A673 (cell line): ENCODE measurements at regions not wholly inside any gene's neighbourhood (a gene's known extent, or its start where the extent isn't known, plus 50 kb on each side); places are given as distances from the start of the nearest gene placed in this dataset.

Experiments
- BruUV-seq: library from RNA; stranded (reverse); fragments of 400-500 nt; replicated peaks from 2 replicates; lab custom pipeline; 2021; lab: Mats Ljungman, UMichigan
- CTCF ChIA-PET: fragments of 300-600 bp; sonication (Branson Sonifier 250); formaldehyde crosslinking; loops from one replicate; lab custom pipeline; 2022; ENCODE audit warnings: antibody characterized with exemption; lab: Charles Lee
- POLR2A ChIA-PET: fragments of 300-600 bp; sonication (Branson Sonifier 250); formaldehyde crosslinking; loops from one replicate; lab custom pipeline; 2022; ENCODE audit warnings: antibody characterized with exemption; ENCODE audit not compliant: low non-redundant PET; lab: Charles Lee
- DNase-seq: peaks from one replicate; pipeline ENCODE4 v3.0.0-alpha.2; 2015; ENCODE audit warnings: low spot score
- H3K27ac ChIP-seq: fragments of 200-600 bp; sonication (generic); 2 replicates; pipeline ENCODE4 v1.5.1; 2016; ENCODE audit warnings: mixed run types, low read depth, mild to moderate bottlenecking, mixed read lengths, antibody characterized with exemption, low read length; ENCODE audit not compliant: poor library complexity, severe bottlenecking
- H3K27me3 ChIP-seq: fragments of 200-600 bp; sonication (generic); replicated peaks from 2 replicates; pipeline ENCODE4 v1.6.1; 2017; ENCODE audit warnings: mixed run types, low read depth, mild to moderate bottlenecking, mixed read lengths, antibody characterized with exemption, low read length; ENCODE audit not compliant: insufficient read depth, poor library complexity
- H3K36me3 ChIP-seq: fragments of 200-600 bp; sonication (generic); 2 replicates; pipeline ENCODE4 v1.6.1; 2016; ENCODE audit warnings: mixed run types, mild to moderate bottlenecking, mixed read lengths, antibody characterized with exemption, low read length; ENCODE audit not compliant: insufficient read depth, poor library complexity, severe bottlenecking
- H3K4me1 ChIP-seq: fragments of 200-600 bp; sonication (generic); 2 replicates; pipeline ENCODE4 v1.6.1; 2017; ENCODE audit warnings: mixed run types, mild to moderate bottlenecking, mixed read lengths, antibody characterized with exemption, low read length; ENCODE audit not compliant: insufficient read depth, poor library complexity, severe bottlenecking
- H3K4me3 ChIP-seq: fragments of 200-600 bp; sonication (generic); 2 replicates; pipeline ENCODE4 v1.5.1; 2016; ENCODE audit warnings: low read depth, mixed run types, mild to moderate bottlenecking, mixed read lengths, low read length; ENCODE audit not compliant: poor library complexity, severe bottlenecking
- H3K9me3 ChIP-seq: fragments of 200-600 bp; sonication (generic); 2 replicates; pipeline ENCODE4 v1.6.1; 2016; ENCODE audit warnings: mixed run types, low read depth, mild to moderate bottlenecking, mixed read lengths, antibody characterized with exemption, low read length; ENCODE audit not compliant: poor library complexity, severe bottlenecking
- CTCF ChIP-seq: fragments of 300-800, 200-600 bp; sonication (generic); conservative IDR thresholded peaks from 2 replicates; pipeline ENCODE4 v1.5.1; 2017; ENCODE audit warnings: low read depth, mild to moderate bottlenecking, antibody characterized with exemption, low read length, moderate library complexity, mixed read lengths
- EZH2 ChIP-seq: fragments of 200-600 bp; sonication (generic); IDR thresholded peaks from 2 replicates; pipeline ENCODE4 v1.6.1; 2017; ENCODE audit warnings: borderline replicate concordance, low read depth, mild to moderate bottlenecking, mixed read lengths, antibody characterized with exemption, low read length; ENCODE audit not compliant: poor library complexity, severe bottlenecking
- intact Hi-C: fragments of 100-400 bp; cut with micrococcal nuclease; formaldehyde crosslinking; loops from one replicate; pipeline ENCODE4 v1.10.0; 2022; ENCODE audit not compliant: unreplicated experiment

- peaks cover 11% of the 10 kb centered on the region for H3K36me3 ChIP-seq
- ChIA-PET CTCF (no interaction called here), POLR2A (no interaction called here)
- no peak for TF ChIP-seq CTCF
- TF ChIP-seq EZH2, result no peak
- H3K9me3 ChIP-seq, result peaks cover 16% of the 10 kb centered on the region
- BruUV-seq, result no TSS peak
- no peak overlapping the region for H3K27ac ChIP-seq
- peaks cover 9% of the 10 kb centered on the region for H3K4me1 ChIP-seq
- intact Hi-C loops, result no loop called here
- no peak for DNase-seq
- no peaks in the 10 kb centered on the region for H3K27me3 ChIP-seq
- H3K4me3 ChIP-seq, result no peak overlapping the region
These were observed 342.5 kb downstream of the SEC16B start for GRCh38 chr1:177627148-177627910.

GRCh38 chr1:177620636-177621190 lies 349.1 kb downstream of the SEC16B start:
- BruUV-seq, result no TSS peak
- no peaks in the 10 kb centered on the region for H3K4me1 ChIP-seq
- ChIA-PET CTCF (no interaction called here), POLR2A (no interaction called here)
- H3K4me3 ChIP-seq, result no peak overlapping the region
- DNase-seq, result no peak
- H3K27me3 ChIP-seq, result no peaks in the 10 kb centered on the region
- no peak overlapping the region for H3K27ac ChIP-seq
- intact Hi-C loops, result no loop called here
- no peak for TF ChIP-seq CTCF
- no peak for TF ChIP-seq EZH2
- no peaks in the 10 kb centered on the region for H3K36me3 ChIP-seq
- peaks cover 4% of the 10 kb centered on the region for H3K9me3 ChIP-seq

GRCh38 chr1:177615251-177615650 lies 354.6 kb downstream of the SEC16B start:
- Histone ChIP-seq H3K27me3 (no peaks in the 10 kb centered on the region), H3K36me3 (no peaks in the 10 kb centered on the region), H3K27ac (no peak overlapping the region), H3K4me3 (no peak overlapping the region), H3K4me1 (peaks cover 19% of the 10 kb centered on the region), H3K9me3 (no peaks in the 10 kb centered on the region)
- ChIA-PET POLR2A (no interaction called here), CTCF (no interaction called here)
- DNase-seq, result no peak
- intact Hi-C loops, result no loop called here
- BruUV-seq, result no TSS peak
- TF ChIP-seq EZH2, result no peak
- no peak for TF ChIP-seq CTCF
